ENCODE measurements at regions not wholly inside any gene's neighbourhood (a gene's known extent, or its start where the extent isn't known, plus 50 kb on each side); places are given as distances from the start of the nearest gene placed in this dataset.

GRCh38 chr11:116656011-116656410 is 116.8 kb downstream of the BUD13 start:
- no peak for DNase-seq (ENCODE audit: low spot score in 2 of 2)
- H3K36me3 ChIP-seq, result no peaks in the 10 kb centered on the region
- no peaks in the 10 kb centered on the region for H3K4me1 ChIP-seq
- H3K27ac ChIP-seq, result no peak overlapping the region
- H3K9me3 ChIP-seq, result no peaks in the 10 kb centered on the region
- H3K4me3 ChIP-seq, result no peak overlapping the region
- 89% methylated on average over 4 of the region's 4 CpGs for WGBS
- H3K27me3 ChIP-seq, result peaks cover 14% of the 10 kb centered on the region
- no peak for TF ChIP-seq EP300 (IDR thresholded peaks at IDR 0.05)
- TF ChIP-seq POLR2A (IDR thresholded peaks at IDR 0.05), result no peak
- TF ChIP-seq POLR2AphosphoS5 (IDR thresholded peaks at IDR 0.05), result no peak
- TF ChIP-seq, protein P1, sequence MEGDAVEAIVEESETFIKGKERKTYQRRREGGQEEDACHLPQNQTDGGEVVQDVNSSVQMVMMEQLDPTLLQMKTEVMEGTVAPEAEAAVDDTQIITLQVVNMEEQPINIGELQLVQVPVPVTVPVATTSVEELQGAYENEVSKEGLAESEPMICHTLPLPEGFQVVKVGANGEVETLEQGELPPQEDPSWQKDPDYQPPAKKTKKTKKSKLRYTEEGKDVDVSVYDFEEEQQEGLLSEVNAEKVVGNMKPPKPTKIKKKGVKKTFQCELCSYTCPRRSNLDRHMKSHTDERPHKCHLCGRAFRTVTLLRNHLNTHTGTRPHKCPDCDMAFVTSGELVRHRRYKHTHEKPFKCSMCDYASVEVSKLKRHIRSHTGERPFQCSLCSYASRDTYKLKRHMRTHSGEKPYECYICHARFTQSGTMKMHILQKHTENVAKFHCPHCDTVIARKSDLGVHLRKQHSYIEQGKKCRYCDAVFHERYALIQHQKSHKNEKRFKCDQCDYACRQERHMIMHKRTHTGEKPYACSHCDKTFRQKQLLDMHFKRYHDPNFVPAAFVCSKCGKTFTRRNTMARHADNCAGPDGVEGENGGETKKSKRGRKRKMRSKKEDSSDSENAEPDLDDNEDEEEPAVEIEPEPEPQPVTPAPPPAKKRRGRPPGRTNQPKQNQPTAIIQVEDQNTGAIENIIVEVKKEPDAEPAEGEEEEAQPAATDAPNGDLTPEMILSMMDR (IDR thresholded peaks at IDR 0.05), result no peak

- WGBS, result 100% methylated on average over 1 of the region's 1 CpG
- Histone ChIP-seq H3K36me3 (no peaks in the 10 kb centered on the region), H3K27ac (no peak overlapping the region), H3K4me3 (no peak overlapping the region), H3K4me1 (no peaks in the 10 kb centered on the region), H3K27me3 (peaks cover 3% of the 10 kb centered on the region), H3K9me3 (no peaks in the 10 kb centered on the region)
- TF ChIP-seq POLR2A (IDR thresholded peaks at IDR 0.05), result no peak
- TF ChIP-seq POLR2AphosphoS5 (IDR thresholded peaks at IDR 0.05), result no peak
- no peak for TF ChIP-seq EP300 (IDR thresholded peaks at IDR 0.05)
- TF ChIP-seq, protein P1 (IDR thresholded peaks at IDR 0.05), result no peak
- DNase-seq (ENCODE audit: low spot score in 2 of 2), result no peak
Observed at GRCh38 chr11:116654526-116654925, 118.3 kb downstream of the BUD13 start.

- no peak for TF ChIP-seq POLR2AphosphoS5 (IDR thresholded peaks at IDR 0.05)
- no peak for TF ChIP-seq POLR2A (IDR thresholded peaks at IDR 0.05)
- TF ChIP-seq, protein P1 (IDR thresholded peaks at IDR 0.05), result no peak
- no peak for TF ChIP-seq EP300 (IDR thresholded peaks at IDR 0.05)
- H3K27ac ChIP-seq, result no peak overlapping the region
- DNase-seq (ENCODE audit: low spot score in 2 of 2), result no peak
- H3K4me3 ChIP-seq, result no peak overlapping the region
- no peaks in the 10 kb centered on the region for H3K4me1 ChIP-seq
- no peaks in the 10 kb centered on the region for H3K9me3 ChIP-seq
- H3K27me3 ChIP-seq, result peaks cover 4% of the 10 kb centered on the region
- no peaks in the 10 kb centered on the region for H3K36me3 ChIP-seq
- WGBS, result 62% methylated on average over 9 of the region's 9 CpGs
Observed at GRCh38 chr11:116653206-116653605, 119.6 kb downstream of the BUD13 start.

- no peak for DNase-seq (ENCODE audit: low spot score in 2 of 2)
- WGBS, result 66% methylated on average over 6 of the region's 6 CpGs
Observed at GRCh38 chr11:116651737-116652237, 121.0 kb downstream of the BUD13 start.

DNA sequence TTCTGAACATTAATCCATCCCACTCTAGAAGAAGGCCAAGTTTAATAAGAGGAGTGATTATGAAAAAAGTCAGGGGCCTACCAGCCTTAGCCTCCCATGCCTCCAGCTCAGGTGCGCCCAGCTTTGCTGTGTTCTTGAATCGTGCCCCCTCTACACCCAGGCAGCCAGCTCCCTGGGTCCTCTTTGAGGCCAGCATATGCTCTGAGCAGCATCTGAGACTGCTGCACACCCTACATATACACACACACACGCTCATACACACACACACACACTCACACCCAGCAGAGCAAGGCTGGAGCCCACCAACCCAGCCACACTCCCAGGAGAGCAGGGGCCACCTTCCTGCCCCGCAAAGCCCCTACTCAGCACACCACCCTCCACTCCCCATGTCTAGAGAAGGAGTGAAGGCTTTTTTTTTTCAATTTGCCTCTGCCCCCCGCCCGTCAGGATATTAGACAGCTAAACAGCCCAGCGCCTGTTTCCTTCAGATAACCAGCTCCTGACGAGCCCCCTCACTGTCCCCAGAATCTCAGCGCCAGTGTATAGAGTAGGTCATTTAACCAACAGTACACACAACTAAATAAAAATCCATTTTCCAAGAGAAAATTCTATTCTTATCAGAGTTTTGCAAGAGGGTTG is 121.6 kb downstream of the BUD13 start:
- TF ChIP-seq EP300 (IDR thresholded peaks at IDR 0.05) (no peak), POLR2A (IDR thresholded peaks at IDR 0.05) (no peak), POLR2AphosphoS5 (IDR thresholded peaks at IDR 0.05) (no peak)
- TF ChIP-seq, protein P1 (IDR thresholded peaks at IDR 0.05), result no peak
- no peak overlapping the region for H3K4me3 ChIP-seq
- 91% methylated on average over 9 of the region's 9 CpGs for WGBS
- no peaks in the 10 kb centered on the region for H3K4me1 ChIP-seq
- peaks cover 4% of the 10 kb centered on the region for H3K27me3 ChIP-seq
- no peak overlapping the region for H3K27ac ChIP-seq
- DNase-seq (ENCODE audit: low spot score in 2 of 2), result no peak
- H3K36me3 ChIP-seq, result no peaks in the 10 kb centered on the region
- no peaks in the 10 kb centered on the region for H3K9me3 ChIP-seq

More at GRCh38 chr11:116651737-116652237, 121.0 kb downstream of the BUD13 start:
- no peak overlapping the region for H3K4me3 ChIP-seq
- H3K4me1 ChIP-seq, result no peaks in the 10 kb centered on the region
- peaks cover 4% of the 10 kb centered on the region for H3K27me3 ChIP-seq
- H3K9me3 ChIP-seq, result no peaks in the 10 kb centered on the region
- no peak overlapping the region for H3K27ac ChIP-seq
- TF ChIP-seq POLR2A (IDR thresholded peaks at IDR 0.05), result no peak
- no peak for TF ChIP-seq EP300 (IDR thresholded peaks at IDR 0.05)
- TF ChIP-seq POLR2AphosphoS5 (IDR thresholded peaks at IDR 0.05), result no peak
- TF ChIP-seq, protein P1 (IDR thresholded peaks at IDR 0.05), result no peak
- no peaks in the 10 kb centered on the region for H3K36me3 ChIP-seq

All from suprapubic skin (tissue), 4 donors.